A172 (cell line): ENCODE measurements at regions not wholly inside any gene's neighbourhood (a gene's known extent, or its start where the extent isn't known, plus 50 kb on each side); places are given as distances from the start of the nearest gene placed in this dataset.

Source experiments
- DNase-seq: peaks from one replicate; pipeline ENCODE4 v3.0.0-alpha.2; 2015; ENCODE audit warnings: low spot score

GRCh38 chr10:4057725-4058513, 272.9 kb upstream of the KLF6 start:
- DNase-seq: no peak

GRCh38 chr10:4057021-4057420, 272.0 kb upstream of the KLF6 start:
- no peak for DNase-seq

GRCh38 chr10:4054656-4055435, 269.8 kb upstream of the KLF6 start:
- no peak for DNase-seq

GRCh38 chr10:4053940-4054339, 268.9 kb upstream of the KLF6 start:
- no peak for DNase-seq

GRCh38 chr10:4051641-4052151, 266.7 kb upstream of the KLF6 start:
- DNase-seq: no peak

GRCh38 chr10:4051011-4051640, 266.1 kb upstream of the KLF6 start:
- DNase-seq: peak; percentile 29

GRCh38 chr10:4050061-4050460, 265.1 kb upstream of the KLF6 start:
- no peak for DNase-seq

- no peak for DNase-seq
These were observed 264.3 kb upstream of the KLF6 start for GRCh38 chr10:4049348-4049747.

- no peak for DNase-seq
These were observed 263.3 kb upstream of the KLF6 start for GRCh38 chr10:4048236-4048864.

GRCh38 chr10:4046712-4047354, 261.8 kb upstream of the KLF6 start:
- DNase-seq: no peak

GRCh38 chr10:4046030-4046429, 261.0 kb upstream of the KLF6 start:
- DNase-seq: no peak

GRCh38 chr10:4043897-4044665, 259.1 kb upstream of the KLF6 start:
- no peak for DNase-seq

GRCh38 chr10:4041635-4042034, 256.6 kb upstream of the KLF6 start:
- DNase-seq: no peak

GRCh38 chr10:4038000-4038399, 253.0 kb upstream of the KLF6 start:
- no peak for DNase-seq

GRCh38 chr10:4035599-4035945, 250.6 kb upstream of the KLF6 start:
- DNase-seq: no peak

- peak; percentile 47 for DNase-seq
These were observed 250.0 kb upstream of the KLF6 start for GRCh38 chr10:4034907-4035598.

- DNase-seq: no peak
These were observed 248.4 kb upstream of the KLF6 start for GRCh38 chr10:4033341-4033896.

GRCh38 chr10:4029866-4030265, 244.9 kb upstream of the KLF6 start:
- DNase-seq: no peak

GRCh38 chr10:4028854-4029583, 244.0 kb upstream of the KLF6 start:
- no peak for DNase-seq
